Sigmoid colon (tissue), 4 donors: ENCODE measurements at regions not wholly inside any gene's neighbourhood (a gene's known extent, or its start where the extent isn't known, plus 50 kb on each side); places are given as distances from the start of the nearest gene placed in this dataset.

Experiments used
- CTCF ChIP-seq, 4 experiments: fragments of 450-650 bp in 3 of 4; fragments of 200-600 bp in 1 of 4; IDR thresholded peaks; one replicate each; pipeline ENCODE4 v1.5.1; 2016 to 2019; ENCODE audit warnings: antibody characterized with exemption in 4 of 4, mild to moderate bottlenecking in 3 of 4, moderate library complexity in 2 of 4
- POLR2A ChIP-seq, 2 donors: fragments of 450-650 bp; IDR thresholded peaks; one replicate each; pipeline ENCODE4 v1.6.1; 2016; ENCODE audit warnings: antibody characterized with exemption in 2 of 2, mild to moderate bottlenecking in 2 of 2, moderate library complexity in 2 of 2
- POLR2AphosphoS5 ChIP-seq, 4 donors: sonication (generic); formaldehyde crosslinking; IDR thresholded peaks; one replicate each; pipeline ENCODE4 v1.6.1; 2017; ENCODE audit warnings: antibody characterized with exemption in 4 of 4

- no peak for TF ChIP-seq POLR2A (IDR thresholded peaks at IDR 0.05)
- TF ChIP-seq POLR2AphosphoS5 (IDR thresholded peaks at IDR 0.05), result no peak
- TF ChIP-seq CTCF (IDR thresholded peaks at IDR 0.05), result no peak
Observed at GRCh38 chr9:102499468-102499867, 495.7 kb upstream of the CYLC2 start.
